Nephron progenitor cell (in vitro differentiated cells): ENCODE measurements at regions not wholly inside any gene's neighbourhood (a gene's known extent, or its start where the extent isn't known, plus 50 kb on each side); places are given as distances from the start of the nearest gene placed in this dataset.

ENCODE experiments used
- DNase-seq: peaks from one replicate; pipeline ENCODE4 v3.0.0; 2021
- H3K27ac Mint-ChIP-seq: 2 replicates; pipeline ENCODE4 v1.8.0; 2021; ENCODE audit warnings: mild to moderate bottlenecking, moderate library complexity, mixed read lengths
- H3K27me3 Mint-ChIP-seq: 2 replicates; pipeline ENCODE4 v1.8.0; 2021; ENCODE audit warnings: mild to moderate bottlenecking, low read depth, mixed read lengths; ENCODE audit not compliant: poor library complexity
- H3K36me3 Mint-ChIP-seq: 2 replicates; pipeline ENCODE4 v1.8.0; 2021; ENCODE audit warnings: low read depth, mixed read lengths
- H3K4me1 Mint-ChIP-seq: 2 replicates; pipeline ENCODE4 v1.8.0; 2021; ENCODE audit warnings: mixed read lengths
- H3K4me3 Mint-ChIP-seq: 2 replicates; pipeline ENCODE4 v1.8.0; 2021; ENCODE audit warnings: mild to moderate bottlenecking, moderate library complexity, mixed read lengths
- H3K9me3 Mint-ChIP-seq: 2 replicates; pipeline ENCODE4 v1.8.0; 2021; ENCODE audit warnings: mild to moderate bottlenecking, moderate library complexity, mixed read lengths
- TF ChIP-seq, protein P1 (sequence below): fragments of 200-600 bp; sonication (generic); IDR thresholded peaks from 2 replicates; pipeline ENCODE4 v1.5.0; 2021; ENCODE audit warnings: antibody characterized with exemption

DNA sequence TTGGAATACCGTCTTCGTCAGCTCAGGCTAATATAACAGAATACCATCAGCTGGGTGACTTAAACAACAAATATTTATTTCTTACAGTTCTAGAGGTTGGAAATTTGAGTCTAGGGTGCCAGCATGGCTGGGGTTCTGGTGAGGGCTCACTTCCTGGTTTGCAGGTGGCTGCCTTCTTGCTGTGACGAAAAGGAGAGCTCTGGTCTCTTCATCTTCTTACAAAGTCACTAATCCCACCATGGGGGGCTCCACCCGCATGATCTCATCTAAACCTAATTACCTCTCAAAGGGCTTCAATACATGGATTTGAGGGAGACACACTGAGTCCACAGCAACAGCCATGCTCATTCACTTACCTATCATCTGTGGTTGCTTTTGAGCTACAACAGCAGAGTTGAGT is 78.3 kb downstream of the PSMG1 start:
- DNase-seq = no peak
- peaks cover 39% of the 10 kb centered on the region for H3K9me3 Mint-ChIP-seq
- H3K27ac Mint-ChIP-seq = no peak overlapping the region
- peaks cover 42% of the 10 kb centered on the region for H3K4me1 Mint-ChIP-seq
- H3K36me3 Mint-ChIP-seq = peaks cover 28% of the 10 kb centered on the region
- H3K4me3 Mint-ChIP-seq = no peak overlapping the region
- peaks cover 6% of the 10 kb centered on the region for H3K27me3 Mint-ChIP-seq
- TF ChIP-seq, protein P1, sequence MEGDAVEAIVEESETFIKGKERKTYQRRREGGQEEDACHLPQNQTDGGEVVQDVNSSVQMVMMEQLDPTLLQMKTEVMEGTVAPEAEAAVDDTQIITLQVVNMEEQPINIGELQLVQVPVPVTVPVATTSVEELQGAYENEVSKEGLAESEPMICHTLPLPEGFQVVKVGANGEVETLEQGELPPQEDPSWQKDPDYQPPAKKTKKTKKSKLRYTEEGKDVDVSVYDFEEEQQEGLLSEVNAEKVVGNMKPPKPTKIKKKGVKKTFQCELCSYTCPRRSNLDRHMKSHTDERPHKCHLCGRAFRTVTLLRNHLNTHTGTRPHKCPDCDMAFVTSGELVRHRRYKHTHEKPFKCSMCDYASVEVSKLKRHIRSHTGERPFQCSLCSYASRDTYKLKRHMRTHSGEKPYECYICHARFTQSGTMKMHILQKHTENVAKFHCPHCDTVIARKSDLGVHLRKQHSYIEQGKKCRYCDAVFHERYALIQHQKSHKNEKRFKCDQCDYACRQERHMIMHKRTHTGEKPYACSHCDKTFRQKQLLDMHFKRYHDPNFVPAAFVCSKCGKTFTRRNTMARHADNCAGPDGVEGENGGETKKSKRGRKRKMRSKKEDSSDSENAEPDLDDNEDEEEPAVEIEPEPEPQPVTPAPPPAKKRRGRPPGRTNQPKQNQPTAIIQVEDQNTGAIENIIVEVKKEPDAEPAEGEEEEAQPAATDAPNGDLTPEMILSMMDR = no peak

DNA sequence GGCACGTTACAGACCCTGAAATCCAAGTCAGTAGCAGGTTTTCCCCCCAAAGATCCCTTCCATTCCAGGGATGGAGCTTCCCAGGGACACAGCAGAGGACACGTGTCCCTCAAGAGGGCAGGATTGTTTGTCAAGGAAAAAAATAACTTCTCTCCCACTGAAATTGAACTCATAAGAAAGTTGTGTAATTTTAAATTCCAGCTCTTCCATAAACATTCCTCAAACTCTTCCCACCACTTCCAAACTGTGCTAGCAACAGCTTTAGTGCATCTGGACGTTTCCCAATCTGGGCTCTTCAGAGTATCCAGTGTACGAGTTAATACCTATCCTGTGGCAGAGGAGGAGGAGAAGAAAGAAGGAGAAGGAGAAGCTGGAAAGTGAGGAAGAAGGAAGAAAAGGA is 79.6 kb downstream of the PSMG1 start:
- Mint-ChIP-seq H3K27ac (no peak overlapping the region), H3K27me3 (peaks cover 6% of the 10 kb centered on the region), H3K4me1 (peaks cover 54% of the 10 kb centered on the region), H3K36me3 (peaks cover 33% of the 10 kb centered on the region), H3K4me3 (no peak overlapping the region), H3K9me3 (peaks cover 48% of the 10 kb centered on the region)
- no peak for DNase-seq
- TF ChIP-seq, protein P1 = no peak

DNA sequence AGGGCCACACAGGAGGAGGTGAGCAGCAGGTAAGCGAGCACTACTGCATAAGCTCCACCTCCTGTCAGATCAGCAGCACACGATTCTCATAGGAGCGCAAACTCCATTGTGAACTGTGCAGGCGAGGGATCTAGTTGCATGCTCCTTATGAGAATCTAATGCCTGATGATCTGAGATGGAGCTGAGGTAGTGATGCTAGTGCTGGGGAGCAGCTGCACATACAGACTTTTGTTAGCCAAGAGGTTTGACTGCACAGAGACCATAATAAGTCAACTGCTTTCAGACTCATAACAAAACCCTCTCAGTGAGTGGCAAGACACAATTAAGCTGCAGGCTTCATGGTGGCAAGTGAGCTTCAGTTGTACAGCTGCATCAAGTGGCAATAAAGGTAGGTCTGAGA is 83.4 kb downstream of the PSMG1 start:
- H3K4me1 Mint-ChIP-seq = peaks cover 68% of the 10 kb centered on the region
- TF ChIP-seq, protein P1 = no peak
- peaks cover 26% of the 10 kb centered on the region for H3K36me3 Mint-ChIP-seq
- peaks cover 2% of the 10 kb centered on the region for H3K27me3 Mint-ChIP-seq
- H3K9me3 Mint-ChIP-seq = peaks cover 38% of the 10 kb centered on the region
- peak overlapping the region; percentile 83 for H3K27ac Mint-ChIP-seq
- no peak for DNase-seq
- H3K4me3 Mint-ChIP-seq = no peak overlapping the region

DNA sequence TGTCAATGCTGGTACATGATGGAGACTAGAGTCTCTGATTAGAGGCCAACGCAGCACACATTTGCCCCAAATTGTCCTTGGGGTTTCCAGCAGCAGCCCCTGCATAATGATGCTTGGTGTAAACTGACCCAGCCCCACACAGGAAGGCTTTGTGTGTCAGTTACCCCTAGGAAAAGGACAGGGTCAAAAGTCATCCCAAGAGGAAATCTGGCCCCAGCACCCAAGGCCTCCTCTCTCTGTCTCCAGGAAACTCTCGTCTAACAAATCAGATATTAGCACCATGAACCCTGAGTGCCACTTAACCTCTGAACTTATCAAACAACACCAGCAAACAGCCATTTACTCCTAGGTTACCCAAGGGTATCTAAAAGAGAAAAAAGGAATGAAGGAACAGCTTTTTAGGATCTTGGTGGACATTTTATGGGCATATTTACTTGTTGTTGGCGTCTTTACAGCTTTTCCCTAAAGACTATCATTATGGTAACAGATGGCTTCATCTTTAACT is 84.5 kb downstream of the PSMG1 start:
- H3K27ac Mint-ChIP-seq = peak overlapping the region; percentile 83
- DNase-seq = no peak
- TF ChIP-seq, protein P1 = no peak
- peaks cover 26% of the 10 kb centered on the region for H3K36me3 Mint-ChIP-seq
- peaks cover 38% of the 10 kb centered on the region for H3K9me3 Mint-ChIP-seq
- peaks cover 2% of the 10 kb centered on the region for H3K27me3 Mint-ChIP-seq
- peak overlapping the region; percentile 13 for H3K4me3 Mint-ChIP-seq
- peaks cover 74% of the 10 kb centered on the region for H3K4me1 Mint-ChIP-seq

DNA sequence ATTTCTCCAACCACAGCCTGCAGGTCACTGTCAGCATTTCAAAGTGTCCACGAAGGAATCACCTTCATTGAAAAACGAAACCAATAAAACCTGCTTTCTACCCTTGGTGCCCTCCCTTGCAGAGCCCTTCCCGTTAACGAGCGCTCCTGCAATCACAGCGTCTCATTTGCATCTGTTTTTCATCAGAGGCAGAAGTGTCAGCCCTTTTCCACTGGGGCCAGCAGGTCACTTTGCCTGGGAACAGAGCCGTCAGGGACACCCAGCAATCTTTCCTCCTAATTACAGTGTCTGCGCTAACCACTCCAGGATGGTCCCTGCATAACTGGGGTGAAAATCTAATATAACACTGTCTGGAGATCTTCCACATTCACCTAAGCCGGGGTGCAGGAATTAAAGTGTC is 85.3 kb downstream of the PSMG1 start:
- Mint-ChIP-seq H3K9me3 (peaks cover 37% of the 10 kb centered on the region), H3K4me1 (peaks cover 77% of the 10 kb centered on the region), H3K27ac (peak overlapping the region; percentile 83), H3K36me3 (peaks cover 26% of the 10 kb centered on the region), H3K4me3 (peak overlapping the region; percentile 18), H3K27me3 (peaks cover 2% of the 10 kb centered on the region)
- no peak for DNase-seq
- TF ChIP-seq, protein P1 = no peak

DNA sequence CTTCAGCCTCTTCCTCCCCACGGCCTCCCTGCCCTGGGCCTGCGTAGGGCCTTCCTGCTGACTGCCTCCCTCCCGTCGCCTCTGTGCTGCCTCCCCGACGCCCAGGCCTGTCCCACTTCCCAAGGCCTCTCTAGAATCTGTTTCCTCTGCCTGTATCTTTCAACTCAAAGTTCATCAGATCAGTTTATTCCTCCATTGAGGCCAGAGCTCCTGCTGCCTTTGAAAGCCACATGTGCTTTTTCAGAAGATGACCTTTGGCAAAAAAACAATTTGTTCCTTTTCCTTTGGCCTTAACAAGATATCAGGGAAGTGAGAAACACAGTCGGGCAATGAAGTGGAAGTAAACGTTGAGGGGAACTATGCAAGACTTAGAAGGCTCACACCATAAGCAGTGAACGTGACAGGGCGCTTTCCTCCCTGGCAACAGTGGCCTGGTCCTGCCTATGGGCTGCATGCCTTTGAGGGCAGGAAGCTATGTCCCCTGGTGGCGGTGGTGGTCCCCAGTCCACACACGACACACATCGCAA is 85.9 kb downstream of the PSMG1 start:
- H3K27ac Mint-ChIP-seq = peak overlapping the region; percentile 83
- H3K4me3 Mint-ChIP-seq = no peak overlapping the region
- DNase-seq = no peak
- H3K27me3 Mint-ChIP-seq = no peaks in the 10 kb centered on the region
- H3K9me3 Mint-ChIP-seq = peaks cover 34% of the 10 kb centered on the region
- peaks cover 75% of the 10 kb centered on the region for H3K4me1 Mint-ChIP-seq
- TF ChIP-seq, protein P1 = no peak
- peaks cover 26% of the 10 kb centered on the region for H3K36me3 Mint-ChIP-seq
